ENCODE measurements at regions not wholly inside any gene's neighbourhood (a gene's known extent, or its start where the extent isn't known, plus 50 kb on each side); places are given as distances from the start of the nearest gene placed in this dataset.

DNA sequence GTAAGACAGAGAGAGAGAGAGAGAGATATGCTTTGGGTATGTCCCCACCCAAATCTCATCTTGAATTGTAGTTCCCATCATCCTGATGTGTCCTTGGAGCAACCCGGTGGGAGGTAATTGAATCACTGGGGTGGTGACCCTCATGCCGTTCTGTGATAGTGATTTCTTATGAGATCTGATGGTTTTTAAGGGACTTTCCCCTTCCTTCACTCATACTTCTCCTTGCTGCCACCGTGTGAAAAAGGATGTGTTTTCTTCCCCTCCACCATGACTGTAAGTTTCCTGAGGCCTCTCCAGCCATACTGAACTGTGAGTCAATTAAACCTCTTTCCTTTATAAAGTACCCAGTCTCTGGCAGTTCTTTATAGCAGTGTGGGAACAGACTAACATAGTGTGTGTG, 60.3 kb downstream of the EOMES start:
- no peak for TF ChIP-seq CTCF (IDR thresholded peaks at IDR 0.05; ENCODE audit: insufficient read depth, low read depth, low read length)
- no peak overlapping the region for H3K4me3 ChIP-seq (ENCODE audit: low read depth, low read length)
- CTCF ChIA-PET: interaction anchor here (0.6 kb wide), 1 partner anchor 119 kb away, joined by 3 read pairs; no protein-coding TSS in a partner anchor
- H3K27me3 ChIP-seq (ENCODE audit: control insufficient read depth, insufficient read depth, low read length): no peaks in the 10 kb centered on the region
- DNase-seq (ENCODE audit: low read depth): no peak
- POLR2A ChIA-PET: no interaction called here
- no peaks in the 10 kb centered on the region for H3K36me3 ChIP-seq (ENCODE audit: control insufficient read depth, insufficient read depth, low read length)

GRCh38 chr3:27659279-27660021, 62.7 kb downstream of the EOMES start:
- DNase-seq (ENCODE audit: low read depth): no peak
- TF ChIP-seq CTCF (IDR thresholded peaks at IDR 0.05; ENCODE audit: insufficient read depth, low read depth, low read length): peak; percentile 81
- no peaks in the 10 kb centered on the region for H3K27me3 ChIP-seq (ENCODE audit: control insufficient read depth, insufficient read depth, low read length)
- POLR2A ChIA-PET: no interaction called here
- CTCF ChIA-PET: interaction anchor here (0.6 to 2.3 kb wide), 13 partner anchors 9 to 633 kb away, joined by 3 to 7 read pairs (median 3); no protein-coding TSS in a partner anchor
- H3K36me3 ChIP-seq (ENCODE audit: control insufficient read depth, insufficient read depth, low read length): no peaks in the 10 kb centered on the region
- no peak overlapping the region for H3K4me3 ChIP-seq (ENCODE audit: low read depth, low read length)

DNA sequence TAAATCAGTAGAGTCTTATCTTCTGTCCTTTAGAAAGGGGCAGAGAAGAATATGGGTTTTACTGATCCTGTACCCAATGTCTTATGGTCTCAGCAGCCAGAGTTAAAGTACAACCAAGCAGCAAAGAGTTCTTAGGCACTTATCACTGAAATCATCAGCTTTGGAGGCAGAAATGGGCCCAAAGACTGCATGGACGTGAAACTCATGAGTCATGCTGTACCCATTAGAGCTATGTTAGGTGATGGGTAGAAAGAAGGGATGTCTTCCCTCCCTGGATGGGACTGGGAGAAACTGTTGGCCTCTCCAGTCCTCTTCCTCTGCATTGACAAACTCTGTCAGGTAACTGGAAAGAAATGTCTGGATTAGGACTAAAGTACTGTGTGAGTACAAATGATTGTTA, 63.4 kb downstream of the EOMES start:
- ChIA-PET CTCF (interaction anchor here (0.6 to 2.3 kb wide), 11 partner anchors 9 to 1652 kb away, joined by 3 to 7 read pairs (median 3); no protein-coding TSS in a partner anchor), POLR2A (no interaction called here)
- Histone ChIP-seq H3K4me3 (ENCODE audit: low read depth, low read length) (no peak overlapping the region), H3K36me3 (ENCODE audit: control insufficient read depth, insufficient read depth, low read length) (no peaks in the 10 kb centered on the region), H3K27me3 (ENCODE audit: control insufficient read depth, insufficient read depth, low read length) (no peaks in the 10 kb centered on the region)
- DNase-seq (ENCODE audit: low read depth): no peak
- TF ChIP-seq CTCF (IDR thresholded peaks at IDR 0.05; ENCODE audit: insufficient read depth, low read depth, low read length): no peak

DNA sequence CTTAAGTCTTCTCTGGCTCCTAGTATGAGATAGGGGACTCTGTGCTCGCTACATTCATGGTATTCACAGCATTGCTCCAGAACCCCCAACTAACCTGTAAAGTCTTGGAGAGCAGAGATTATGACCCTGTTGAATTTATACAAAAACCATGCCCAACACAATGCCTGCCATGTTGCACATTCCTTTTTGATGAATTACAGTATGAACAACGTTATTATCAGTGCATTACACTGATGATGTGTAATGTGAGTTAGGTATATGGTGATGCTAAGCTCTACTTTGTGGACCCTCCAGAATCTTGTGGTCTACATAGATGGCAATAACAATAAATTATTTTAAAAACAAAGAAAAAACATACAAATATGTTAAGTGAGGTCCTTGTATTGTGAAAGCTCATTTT, 64.3 kb downstream of the EOMES start:
- no peak for DNase-seq (ENCODE audit: low read depth)
- TF ChIP-seq CTCF (IDR thresholded peaks at IDR 0.05; ENCODE audit: insufficient read depth, low read depth, low read length): no peak
- no peaks in the 10 kb centered on the region for H3K36me3 ChIP-seq (ENCODE audit: control insufficient read depth, insufficient read depth, low read length)
- ChIA-PET CTCF (interaction anchor here (0.7 to 2.3 kb wide), 7 partner anchors 8 to 342 kb away, joined by 3 to 7 read pairs (median 3); no protein-coding TSS in a partner anchor), POLR2A (no interaction called here)
- no peak overlapping the region for H3K4me3 ChIP-seq (ENCODE audit: low read depth, low read length)
- no peaks in the 10 kb centered on the region for H3K27me3 ChIP-seq (ENCODE audit: control insufficient read depth, insufficient read depth, low read length)

GRCh38 chr3:27657404-27657803, 64.7 kb downstream of the EOMES start:
- CTCF ChIA-PET: interaction anchor here (1.4 to 2.3 kb wide), 3 partner anchors 83 to 342 kb away, joined by 3 to 7 read pairs (median 3); no protein-coding TSS in a partner anchor
- no peaks in the 10 kb centered on the region for H3K36me3 ChIP-seq (ENCODE audit: control insufficient read depth, insufficient read depth, low read length)
- no peaks in the 10 kb centered on the region for H3K27me3 ChIP-seq (ENCODE audit: control insufficient read depth, insufficient read depth, low read length)
- POLR2A ChIA-PET: no interaction called here
- no peak for DNase-seq (ENCODE audit: low read depth)
- TF ChIP-seq CTCF (IDR thresholded peaks at IDR 0.05; ENCODE audit: insufficient read depth, low read depth, low read length): no peak
- no peak overlapping the region for H3K4me3 ChIP-seq (ENCODE audit: low read depth, low read length)
